NCI-H187 (cell line): ENCODE measurements at regions not wholly inside any gene's neighbourhood (a gene's known extent, or its start where the extent isn't known, plus 50 kb on each side); places are given as distances from the start of the nearest gene placed in this dataset.

Experiments used
- DNase-seq, 2 experiments: peaks; one replicate each; lab custom pipeline; 2025; lab: John Stamatoyannopoulos, UW

DNA sequence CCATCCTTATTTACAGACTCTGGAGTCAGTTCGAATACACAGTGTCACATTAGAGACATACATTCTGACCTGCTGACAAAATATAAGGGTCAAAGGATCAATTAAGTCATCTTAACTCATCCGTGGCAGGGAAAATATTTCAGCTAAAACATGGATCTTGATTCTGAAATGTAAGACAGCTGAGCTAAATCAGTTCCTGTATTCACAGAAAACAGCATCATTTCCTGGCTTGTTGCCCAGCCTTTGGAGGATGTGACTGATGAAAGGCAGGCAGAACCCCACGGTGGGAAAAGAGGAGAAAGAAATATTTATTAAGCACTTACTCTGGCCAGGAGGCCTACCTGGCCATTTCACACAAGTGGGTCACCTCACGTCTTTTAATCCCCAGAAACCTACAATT, 101.9 kb downstream of the GAS2L3 start:
- no peak for DNase-seq

DNA sequence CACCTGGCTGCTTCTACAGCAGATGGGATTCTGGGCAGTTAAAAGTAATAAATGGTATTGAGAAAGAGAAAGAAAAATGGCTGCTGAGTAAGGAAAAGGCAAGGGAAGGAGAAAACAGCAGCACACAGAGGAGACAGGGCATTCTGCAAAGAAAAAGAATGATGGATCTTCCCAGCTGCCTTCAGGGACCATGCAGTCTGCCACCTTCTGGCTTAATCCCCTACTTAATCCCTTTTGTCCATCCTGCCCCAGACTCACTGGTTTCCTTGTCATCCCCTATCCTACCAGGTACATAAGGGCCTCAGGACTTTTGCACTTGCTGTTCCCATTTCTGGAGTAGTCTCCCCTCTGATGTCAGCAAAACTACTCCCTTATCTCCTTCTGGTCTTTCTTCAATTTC, 107.6 kb downstream of the GAS2L3 start:
- no peak for DNase-seq

DNA sequence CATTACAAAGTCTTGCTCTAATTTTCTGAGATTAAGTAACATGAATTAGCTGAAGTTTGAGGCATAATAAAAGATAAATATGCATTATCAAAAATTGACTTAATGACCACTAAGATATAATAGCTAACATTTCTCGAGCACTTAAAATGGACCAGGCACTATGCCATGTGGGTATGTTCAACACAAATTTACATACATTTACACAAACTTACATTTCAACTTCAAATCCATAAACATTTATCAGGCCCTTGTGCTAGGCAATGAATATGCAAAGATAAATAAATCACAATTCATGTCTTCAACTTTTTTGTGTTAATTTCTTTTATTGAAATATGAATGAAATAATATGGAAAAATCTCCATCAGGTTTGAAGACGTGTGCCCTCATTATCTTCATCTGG, 108.7 kb downstream of the GAS2L3 start:
- DNase-seq: no peak

DNA sequence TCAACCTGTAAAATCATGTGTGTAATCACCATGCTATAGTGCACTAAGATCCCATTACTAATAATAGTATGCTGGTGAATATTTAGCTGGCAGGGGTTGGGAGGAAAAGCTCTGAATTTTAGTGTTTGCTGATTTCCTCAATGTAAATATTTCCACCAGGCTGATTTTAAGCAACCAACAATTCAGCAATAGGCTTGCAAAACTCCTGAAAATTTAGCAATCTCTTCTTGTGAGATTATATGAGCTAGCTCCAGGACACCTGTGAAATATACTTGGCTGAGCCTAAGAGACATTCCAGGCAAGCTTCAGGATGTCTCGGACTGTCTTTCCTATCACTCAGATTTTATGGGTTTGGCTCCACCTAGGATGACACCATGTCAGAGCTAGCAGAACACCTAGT, 106.9 kb upstream of the ANO4 start:
- no peak for DNase-seq

DNA sequence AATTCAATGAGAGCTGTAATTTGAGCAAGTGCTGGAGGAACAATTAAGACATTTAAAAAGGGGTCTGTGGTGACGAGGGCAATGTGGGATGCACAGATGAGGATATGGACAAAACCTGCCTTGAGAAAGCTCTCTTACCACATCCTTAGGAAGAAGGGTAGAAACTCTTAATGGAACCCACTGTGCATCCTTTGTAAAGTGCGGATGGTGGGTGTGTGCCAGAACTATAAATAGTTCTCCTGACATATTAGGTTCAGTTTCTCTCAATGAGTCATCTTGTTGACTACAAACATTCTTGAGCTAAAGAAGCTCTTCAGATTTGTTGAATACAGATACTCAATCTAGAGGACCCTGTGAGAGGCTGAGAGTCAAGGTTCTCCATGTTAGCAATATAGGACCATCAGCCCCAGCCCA, 106.1 kb upstream of the ANO4 start:
- peak; percentile 26 to 68 for DNase-seq

DNA sequence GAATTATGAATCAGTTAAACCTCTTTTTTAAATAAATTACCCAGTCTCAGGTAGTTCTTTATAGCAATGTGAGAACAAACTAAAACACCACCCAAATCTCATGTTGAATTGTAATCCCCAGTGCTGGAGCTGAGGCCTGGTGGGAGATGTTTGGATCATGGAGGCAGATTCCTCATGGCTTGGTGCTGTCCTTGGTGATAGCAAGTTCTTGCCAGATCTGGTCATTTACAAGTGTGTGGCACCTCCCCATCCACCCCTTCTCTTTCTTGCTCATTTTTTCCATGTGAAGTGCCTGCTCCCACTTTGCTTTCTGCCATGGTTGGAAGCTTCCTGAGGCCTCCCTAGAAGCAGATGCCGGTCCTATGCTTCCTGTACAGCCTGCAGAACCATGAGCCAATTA, 102.1 kb upstream of the ANO4 start:
- DNase-seq: no peak

DNA sequence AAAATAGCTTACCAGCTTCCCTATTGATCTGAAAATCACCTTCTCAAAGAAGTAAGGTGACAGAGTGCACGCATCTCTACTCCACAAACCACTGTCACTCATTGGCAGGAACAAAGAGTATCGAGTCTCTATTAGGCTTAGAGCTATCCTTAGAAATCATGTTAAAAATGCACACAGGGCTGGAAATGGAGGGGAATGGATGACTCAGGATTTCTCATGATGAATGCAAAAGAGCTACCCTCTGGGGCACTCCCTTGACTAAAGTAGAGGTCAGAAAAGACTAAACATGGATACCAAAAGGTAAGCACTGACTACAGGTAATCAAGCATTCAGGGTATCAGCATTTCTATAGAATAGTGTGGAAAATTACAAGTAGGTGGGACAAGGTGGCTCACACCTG, 96.1 kb upstream of the ANO4 start:
- DNase-seq: no peak

DNA sequence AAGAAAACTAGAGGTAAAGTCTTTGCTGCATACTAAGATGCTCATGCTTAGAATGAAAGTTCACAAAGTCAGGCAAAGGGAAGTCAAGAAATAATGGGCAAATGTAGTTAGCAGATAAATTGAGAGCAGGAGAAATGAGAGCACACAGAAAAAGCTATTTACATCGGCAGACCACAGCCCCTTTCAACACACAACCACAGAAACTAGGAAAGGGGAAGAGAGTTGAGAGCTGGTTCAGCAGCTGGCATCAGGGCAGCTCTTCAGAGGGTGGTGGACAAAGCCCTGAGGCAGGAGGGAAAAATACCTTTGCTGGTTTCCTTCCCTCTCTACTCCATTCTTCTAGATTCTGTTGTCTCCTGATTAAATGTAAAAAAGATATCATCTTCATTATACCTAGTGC, 95.4 kb upstream of the ANO4 start:
- DNase-seq: no peak

DNA sequence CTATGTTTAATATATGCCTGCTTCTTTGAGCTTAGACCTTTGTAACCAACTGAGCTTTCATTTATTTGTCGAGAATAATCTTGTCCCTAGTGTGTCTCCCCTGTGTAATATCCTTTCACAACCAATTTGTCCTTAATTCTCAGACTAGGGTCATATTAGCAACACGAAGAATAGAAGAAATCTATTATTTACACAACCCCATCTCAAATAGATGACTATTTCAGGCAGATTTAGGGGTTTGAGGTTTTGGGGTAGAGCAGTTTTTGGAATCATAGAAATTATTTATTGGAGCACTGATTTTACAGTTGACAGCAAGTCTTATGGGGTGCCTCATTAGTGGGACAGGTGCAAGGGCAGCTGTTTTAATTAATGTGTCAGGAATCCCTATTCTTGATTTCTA, 91.2 kb upstream of the ANO4 start:
- DNase-seq: no peak

DNA sequence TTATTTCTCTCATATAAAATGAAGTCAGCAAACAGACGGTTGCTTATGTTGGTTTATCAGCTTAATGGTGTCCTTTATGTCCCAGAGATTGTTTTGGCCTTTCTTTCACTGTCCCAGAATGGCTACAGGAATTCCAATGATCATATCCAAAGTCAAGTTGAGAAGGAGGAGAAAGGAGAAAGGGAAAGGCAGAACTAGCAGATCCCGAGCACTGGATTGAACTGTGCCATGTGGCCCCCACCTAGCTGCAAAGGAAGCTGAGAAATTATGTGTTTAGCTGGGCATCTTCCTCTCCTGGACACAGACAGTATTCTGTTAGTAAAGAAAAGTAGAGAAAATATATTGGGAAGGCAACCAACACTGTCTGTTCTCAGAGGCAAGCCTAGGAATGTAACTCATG, 90.7 kb upstream of the ANO4 start:
- DNase-seq: no peak

DNA sequence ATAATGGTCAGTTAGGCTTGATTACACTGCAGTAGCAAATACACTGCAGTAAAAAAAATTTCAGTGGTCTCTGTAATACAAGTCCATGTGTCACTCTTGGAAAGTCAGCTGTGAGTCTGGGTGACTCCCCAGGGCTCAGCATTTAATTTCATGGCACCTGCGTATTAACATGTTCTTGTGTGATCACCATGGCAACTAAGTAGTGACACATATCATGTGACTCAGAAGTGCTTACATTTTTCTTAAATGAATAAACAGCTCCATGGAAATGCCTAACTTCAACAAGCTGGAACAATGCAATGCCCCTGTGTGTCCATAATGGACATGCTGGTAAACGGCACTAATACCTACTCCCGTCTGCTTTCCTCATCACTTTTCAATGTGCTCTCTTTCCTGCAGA, 88.5 kb upstream of the ANO4 start:
- DNase-seq: peak; percentile 73 to 79

DNA sequence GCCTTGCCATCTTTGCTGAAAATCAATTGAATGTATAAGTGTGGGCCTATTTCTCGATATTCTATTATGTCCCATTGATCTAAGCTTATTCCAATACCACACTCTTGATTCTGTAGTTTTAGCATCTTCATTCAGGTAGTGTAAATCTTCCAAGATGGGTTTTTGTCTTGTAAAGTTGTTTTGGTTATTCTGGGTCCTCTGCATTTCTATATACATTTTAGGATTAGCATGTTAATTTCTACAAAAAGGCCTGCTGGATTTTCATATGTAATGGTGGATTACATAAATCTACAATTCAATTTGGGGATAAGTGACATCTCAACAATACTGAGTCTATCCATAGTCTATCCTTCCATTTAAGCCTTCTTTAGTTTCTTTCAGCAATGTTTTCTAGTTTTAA, 86.0 kb upstream of the ANO4 start:
- no peak for DNase-seq

DNA sequence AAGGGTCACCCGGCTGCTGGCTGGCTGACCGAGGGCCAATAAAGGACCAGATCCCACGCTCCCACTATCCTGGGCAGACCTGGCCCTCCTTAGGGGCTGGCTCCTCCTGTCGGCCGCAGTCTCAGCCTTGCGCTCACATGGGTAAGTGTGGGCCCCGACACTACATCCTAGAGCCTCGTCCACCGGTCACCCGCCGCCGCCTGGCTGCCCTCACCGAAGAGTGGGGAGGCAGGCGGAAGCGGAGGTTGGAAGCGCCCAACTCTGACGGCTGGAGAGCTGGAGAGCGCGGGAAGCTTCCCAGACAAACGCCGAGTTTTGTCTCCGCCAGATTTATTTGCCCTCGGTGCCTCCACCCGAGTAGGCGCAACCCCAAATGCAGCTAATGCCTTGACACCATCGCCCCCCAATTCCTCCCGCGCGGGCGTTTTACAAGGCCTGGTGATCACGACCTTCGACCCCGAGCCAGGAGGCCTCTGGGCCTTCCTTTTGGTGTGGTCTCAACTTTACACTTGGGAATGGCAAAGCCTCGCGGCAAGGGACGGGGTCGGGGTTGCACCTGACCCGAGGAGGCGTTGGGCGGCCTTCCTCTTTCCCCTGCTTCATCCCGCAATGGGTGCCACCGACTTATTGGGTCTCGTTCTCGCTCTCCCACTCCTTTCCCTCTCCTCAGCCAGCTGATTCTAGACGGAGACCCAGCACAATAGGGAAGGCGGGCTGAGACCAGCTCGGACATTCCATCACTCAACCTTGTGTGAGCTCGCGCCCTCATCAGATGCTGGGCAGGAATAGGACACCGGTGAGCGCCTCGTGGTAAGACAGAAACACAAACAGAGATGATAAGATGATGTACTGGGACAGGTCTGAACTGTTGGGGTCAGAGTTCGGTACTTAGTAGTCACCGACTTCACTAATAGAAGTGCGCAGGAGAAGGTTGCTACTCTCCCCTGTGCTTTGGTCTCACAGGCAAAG, 78.3 kb upstream of the ANO4 start:
- DNase-seq: no peak

DNA sequence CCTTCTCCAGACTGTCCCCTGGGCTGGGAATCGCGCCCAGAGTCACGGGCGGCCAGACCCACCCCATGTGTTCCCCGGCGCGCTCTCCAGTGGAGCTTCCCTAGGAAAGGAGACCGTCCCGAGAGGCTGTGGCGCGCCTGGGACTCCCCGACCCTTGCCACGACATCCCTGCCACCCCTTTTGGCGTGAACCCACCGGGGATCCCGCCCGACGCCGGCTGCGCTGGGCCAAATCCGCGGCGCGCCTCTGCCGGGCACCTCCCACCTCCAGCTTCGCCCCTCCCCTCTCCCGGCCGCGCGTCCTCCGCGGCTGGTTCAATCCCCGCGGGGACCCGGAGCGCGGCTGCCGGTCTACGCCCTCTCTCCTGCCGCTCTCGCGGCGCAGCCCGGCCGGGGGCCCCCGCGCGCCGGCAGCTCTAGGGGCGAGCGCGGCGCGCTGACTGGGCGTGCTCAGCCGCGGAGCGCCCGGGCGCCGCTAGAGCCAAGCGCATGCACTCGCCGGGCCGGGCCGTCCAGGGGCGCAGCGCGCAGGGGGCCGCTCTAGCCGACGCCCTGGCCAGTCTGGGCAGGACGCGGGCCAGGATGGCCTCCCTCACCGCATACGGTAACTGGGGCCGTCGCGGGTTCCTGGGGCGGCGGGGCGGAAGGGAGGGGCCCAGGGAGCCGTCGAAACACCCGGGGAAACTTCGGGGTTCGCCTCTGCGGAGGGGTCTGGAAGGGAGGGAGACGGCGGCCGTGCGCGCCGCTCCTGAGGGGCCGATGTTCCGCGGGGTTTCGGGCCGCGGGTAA, 77.4 kb upstream of the ANO4 start:
- no peak for DNase-seq

DNA sequence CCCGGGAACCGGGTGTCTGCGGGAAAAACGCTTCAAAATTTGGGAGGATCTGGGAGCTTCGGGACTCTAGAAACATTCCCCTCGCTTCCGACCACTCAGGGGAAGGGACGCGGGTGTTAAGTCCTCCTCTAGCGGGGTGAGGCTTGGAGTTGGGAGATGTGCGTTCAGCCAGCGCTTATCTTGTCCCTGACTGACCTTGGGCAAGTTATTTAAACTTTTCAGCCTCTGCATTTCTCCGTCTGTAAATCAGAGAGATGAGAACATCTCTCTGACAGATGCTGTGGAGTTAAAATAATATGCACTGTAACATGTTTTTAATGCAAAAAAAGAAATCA, 76.9 kb upstream of the ANO4 start:
- no peak for DNase-seq

DNA sequence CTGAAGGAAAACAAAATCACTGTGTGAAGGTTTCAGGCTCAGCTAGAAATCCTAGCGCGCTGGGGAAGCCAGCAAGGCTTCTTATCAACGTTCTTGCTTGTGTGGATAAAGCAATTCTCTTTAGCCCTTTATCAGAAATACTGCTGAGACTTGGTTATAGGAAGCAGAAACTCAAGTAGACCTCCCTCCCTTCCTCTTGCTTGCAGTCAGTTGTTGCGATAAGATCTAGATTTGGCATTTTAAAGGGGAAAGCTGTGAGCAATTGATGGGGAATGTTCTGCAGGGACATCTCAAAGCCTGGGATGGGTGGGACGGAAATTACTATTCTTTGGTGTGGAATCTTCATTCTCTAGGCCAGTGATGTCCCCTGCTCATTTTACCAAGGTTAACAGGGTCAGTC, 76.4 kb upstream of the ANO4 start:
- DNase-seq: no peak

DNA sequence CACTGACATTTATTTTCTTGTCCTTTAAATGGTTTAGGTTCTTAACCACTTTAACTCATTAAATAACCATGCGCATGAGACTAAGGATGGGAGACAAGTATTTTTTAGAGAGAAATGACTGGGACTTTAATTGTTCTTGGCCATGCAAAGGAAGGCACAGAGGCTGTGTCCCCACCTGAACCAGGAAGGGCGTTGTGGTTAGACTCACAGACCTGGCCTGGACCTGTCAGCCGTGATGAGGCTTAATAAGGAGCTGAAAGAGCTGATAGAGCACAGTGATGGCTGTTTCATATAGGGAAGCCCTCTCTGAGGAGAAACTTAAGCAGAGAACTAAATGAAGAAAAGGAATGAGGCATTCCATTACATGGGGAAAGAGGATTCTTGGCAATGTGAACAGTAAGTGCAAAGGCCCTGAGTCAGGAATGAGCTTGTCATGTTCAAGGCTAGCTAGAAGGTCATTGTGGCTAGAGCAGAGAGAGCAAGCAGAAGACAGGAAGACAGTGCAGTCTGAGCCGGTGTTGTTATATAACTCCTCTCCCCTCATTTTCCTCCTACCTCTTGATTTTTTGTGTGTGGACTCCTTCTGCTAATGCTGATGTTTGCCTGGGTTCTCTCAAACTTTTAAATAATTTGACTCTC, 74.4 kb upstream of the ANO4 start:
- DNase-seq: no peak

DNA sequence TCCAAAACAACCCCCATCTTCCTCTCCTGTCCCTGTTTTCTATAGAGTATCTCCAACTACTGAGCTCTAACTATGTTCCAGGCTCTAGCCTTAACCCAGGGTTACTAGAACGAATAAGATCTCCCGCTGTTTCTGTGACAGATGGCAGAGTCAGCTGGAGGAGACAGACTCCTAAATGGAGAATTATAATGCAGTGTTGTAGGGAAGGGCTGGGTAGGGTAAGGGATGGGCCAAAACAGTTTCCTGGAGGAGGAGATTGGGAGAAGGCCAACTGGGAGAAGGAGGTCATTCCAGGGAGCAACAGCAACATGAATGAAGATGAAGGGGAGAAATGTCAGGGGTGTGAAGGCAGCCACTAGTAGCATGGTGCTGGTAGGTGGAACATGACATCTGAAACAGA, 73.4 kb upstream of the ANO4 start:
- DNase-seq: no peak

DNA sequence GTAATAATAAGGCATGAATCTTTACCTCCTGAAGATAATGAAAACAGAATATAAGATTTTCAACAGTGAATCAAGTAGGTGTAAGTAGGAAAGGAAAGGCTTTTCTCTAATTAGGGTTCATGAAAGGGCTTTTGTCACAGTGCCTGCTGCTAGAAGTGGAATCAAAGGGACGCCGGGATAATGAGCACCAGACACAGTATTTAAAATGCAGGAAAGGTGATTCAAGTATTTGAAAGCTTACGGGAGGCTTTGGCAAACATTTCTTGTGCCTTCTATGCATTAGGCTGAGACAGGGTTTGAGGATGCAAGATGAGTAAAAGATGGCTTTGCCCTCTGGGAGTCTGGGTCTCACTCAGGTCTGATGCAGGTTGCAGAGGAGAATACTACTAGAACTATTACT, 70.5 kb upstream of the ANO4 start:
- peak; percentile 44 to 67 for DNase-seq

DNA sequence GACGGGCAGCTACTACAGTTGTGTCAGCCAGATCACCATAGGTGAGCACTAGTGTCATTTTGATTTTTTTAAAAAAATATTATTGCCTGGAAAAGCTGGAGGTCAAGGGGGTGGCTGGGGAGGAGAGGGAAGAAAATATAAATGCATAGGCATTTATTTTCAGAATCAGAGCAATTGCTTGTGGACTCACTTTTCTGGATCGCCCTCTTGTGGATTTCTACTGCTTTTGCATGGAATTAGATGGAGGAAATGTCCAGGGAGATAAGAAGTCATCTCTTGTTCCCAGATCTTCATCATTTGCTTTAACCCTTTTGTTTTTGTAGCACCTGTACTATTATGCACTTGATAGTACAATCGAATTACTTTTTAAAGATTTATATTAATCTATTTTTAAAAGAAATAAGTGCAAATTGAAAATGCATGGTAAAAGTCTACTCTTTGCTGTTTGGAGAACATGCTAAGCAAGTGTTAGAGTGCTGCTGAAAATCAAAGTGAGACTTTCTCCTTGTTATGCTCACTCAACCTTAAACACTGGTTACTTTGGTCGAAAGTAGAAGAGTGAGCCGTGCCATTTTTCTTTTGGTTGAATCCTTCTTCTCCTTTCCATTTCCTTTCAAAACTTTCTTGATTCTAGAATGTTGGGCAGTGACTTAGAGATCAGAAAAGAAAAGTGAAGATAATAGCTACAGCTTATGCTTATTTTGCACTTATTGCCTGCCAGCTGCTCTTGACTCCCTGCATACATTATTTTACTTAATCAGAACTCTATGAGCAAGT, 60.6 kb upstream of the ANO4 start:
- peak in 1 of 2 experiments; percentile 26 for DNase-seq

DNA sequence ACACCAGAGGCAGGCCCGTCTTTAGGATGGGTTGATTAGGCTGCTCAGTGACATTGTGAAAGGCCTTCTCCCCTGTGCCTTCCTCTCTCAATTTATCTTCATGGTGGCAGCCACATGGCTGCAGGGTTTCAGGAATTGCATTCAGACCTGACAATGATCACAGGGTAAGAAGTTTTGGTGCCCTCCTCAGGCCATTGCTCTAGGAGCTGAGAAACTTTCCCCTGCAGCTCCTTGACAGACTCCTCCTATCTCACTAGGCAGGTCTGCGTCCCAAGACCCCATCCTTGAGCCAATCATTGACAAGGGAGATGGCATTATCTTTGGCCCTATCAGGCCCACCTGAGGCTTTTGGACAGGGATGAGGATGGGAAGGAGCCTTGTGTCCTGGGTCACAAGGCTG, 57.4 kb upstream of the ANO4 start:
- DNase-seq: no peak

DNA sequence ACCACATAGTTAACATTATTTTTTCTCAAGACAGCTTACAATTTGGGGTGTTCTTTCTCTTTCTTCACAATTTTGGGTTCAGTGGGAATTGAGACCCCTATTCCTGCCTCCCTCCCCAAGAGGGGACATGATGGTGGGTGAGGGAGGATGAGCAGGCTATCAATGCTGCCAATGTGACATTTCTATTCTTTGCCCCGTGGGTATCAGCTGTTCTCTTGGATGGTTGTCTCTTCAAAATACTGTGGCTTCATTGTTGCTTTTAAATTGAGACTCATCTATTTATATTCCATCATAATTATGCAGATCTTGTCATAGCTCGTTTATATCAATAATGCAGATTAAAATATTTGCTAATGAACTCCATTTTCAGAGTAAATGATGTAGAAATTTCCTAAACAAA, 56.5 kb upstream of the ANO4 start:
- DNase-seq: no peak
